NB4 (cell line): ENCODE measurements at regions not wholly inside any gene's neighbourhood (a gene's known extent, or its start where the extent isn't known, plus 50 kb on each side); places are given as distances from the start of the nearest gene placed in this dataset.

Source experiments
- CTCF ChIP-seq: IDR thresholded peaks from one replicate; pipeline ENCODE4 v1.5.1; 2012; ENCODE audit warnings: low read depth, low read length
- MAX ChIP-seq: IDR thresholded peaks from 2 replicates; pipeline ENCODE4 v1.6.1; 2011; ENCODE audit warnings: low read depth, low read length
- POLR2A ChIP-seq: IDR thresholded peaks from 2 replicates; pipeline ENCODE4 v1.6.1; 2011; ENCODE audit warnings: mild to moderate bottlenecking; ENCODE audit not compliant: insufficient read length; ENCODE audit errors: extremely low read depth

GRCh38 chr21:32843561-32843960, 72.0 kb upstream of the PAXBP1 start:
- TF ChIP-seq CTCF: no peak
- TF ChIP-seq MAX: no peak
- no peak for TF ChIP-seq POLR2A
